Immature natural killer cell (primary cell): ENCODE measurements at regions not wholly inside any gene's neighbourhood (a gene's known extent, or its start where the extent isn't known, plus 50 kb on each side); places are given as distances from the start of the nearest gene placed in this dataset.

Source experiments
- DNase-seq, 3 donors: peaks; one replicate each; pipeline ENCODE4 v3.0.0; 2022; ENCODE audit warnings: mixed read lengths in 1 of 3
- H3K27ac Mint-ChIP-seq, 6 donors: one replicate each; pipeline ENCODE4 v1.8.0; 2020; ENCODE audit warnings: mixed read lengths in 6 of 6, mild to moderate bottlenecking in 5 of 6, inconsistent platforms in 4 of 6, moderate library complexity in 3 of 6
- H3K27me3 Mint-ChIP-seq, 3 donors: one replicate each; pipeline ENCODE4 v1.8.0; 2020 to 2021; ENCODE audit warnings: low read depth in 3 of 3, mild to moderate bottlenecking in 3 of 3, mixed read lengths in 3 of 3, moderate library complexity in 3 of 3, inconsistent platforms in 1 of 3
- H3K36me3 Mint-ChIP-seq, 3 donors: one replicate each; pipeline ENCODE4 v1.8.0; 2020; ENCODE audit warnings: mixed read lengths in 3 of 3, inconsistent platforms in 2 of 3, mild to moderate bottlenecking in 2 of 3
- H3K4me1 Mint-ChIP-seq, 2 donors: one replicate each; pipeline ENCODE4 v1.8.0; 2020; ENCODE audit warnings: inconsistent platforms in 2 of 2, mild to moderate bottlenecking in 2 of 2, mixed read lengths in 2 of 2, moderate library complexity in 1 of 2
- H3K4me3 Mint-ChIP-seq, 5 donors: one replicate each; pipeline ENCODE4 v1.8.0; 2020; ENCODE audit warnings: mild to moderate bottlenecking in 5 of 5, mixed read lengths in 5 of 5, inconsistent platforms in 3 of 5, moderate library complexity in 3 of 5
- H3K9me3 Mint-ChIP-seq, 6 donors: one replicate each; pipeline ENCODE4 v1.8.0; 2020; ENCODE audit warnings: mild to moderate bottlenecking in 6 of 6, mixed read lengths in 6 of 6, inconsistent platforms in 4 of 6, moderate library complexity in 3 of 6

DNA sequence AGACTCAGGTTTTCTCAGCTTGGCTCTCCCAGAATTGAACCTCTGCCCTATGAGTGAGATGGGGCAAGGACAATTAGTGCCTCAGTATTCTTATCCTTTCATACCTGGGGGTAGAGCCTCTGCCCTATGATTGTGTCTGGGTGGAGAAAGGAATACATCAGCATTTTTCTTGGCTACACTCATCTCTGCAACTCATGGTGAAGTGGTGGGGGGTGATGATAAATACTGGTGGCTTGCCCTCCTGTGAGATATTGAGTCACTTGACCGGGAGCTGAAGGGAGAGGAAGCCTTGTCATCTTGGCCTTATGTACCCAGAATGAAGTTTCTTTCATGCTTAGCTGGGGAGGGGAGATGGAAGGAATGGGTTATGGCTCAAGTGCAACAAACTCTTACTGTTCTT, 71.3 kb upstream of the ENOX2 start:
- peaks cover 1 to 3% (median 2%) of the 10 kb centered on the region in 3 donors for H3K27me3 Mint-ChIP-seq
- H3K27ac Mint-ChIP-seq = no peak overlapping the region
- no peak overlapping the region for H3K4me3 Mint-ChIP-seq
- no peaks in the 10 kb centered on the region for H3K9me3 Mint-ChIP-seq
- H3K36me3 Mint-ChIP-seq = no peaks in the 10 kb centered on the region
- no peaks in the 10 kb centered on the region for H3K4me1 Mint-ChIP-seq
- no peak for DNase-seq

DNA sequence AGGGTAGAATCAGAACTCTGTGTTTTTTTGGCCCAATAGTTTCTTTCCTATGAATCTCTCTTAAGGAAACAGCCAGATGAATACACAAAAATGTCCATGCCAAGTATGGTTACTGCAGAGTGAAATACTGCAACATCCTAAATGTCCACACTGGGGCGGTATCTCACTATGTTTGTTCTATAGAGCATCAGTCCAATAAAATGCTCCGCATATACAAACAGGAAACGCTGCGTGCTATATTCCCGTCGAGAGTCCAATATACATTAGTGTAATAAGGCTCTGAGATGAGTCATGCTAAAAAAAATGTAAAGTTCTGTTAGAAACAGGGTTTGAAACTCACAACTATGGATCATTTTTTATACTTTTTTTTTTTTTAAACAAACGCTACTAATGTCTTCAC, 72.9 kb upstream of the ENOX2 start:
- H3K9me3 Mint-ChIP-seq = no peaks in the 10 kb centered on the region
- peak in 2 of 3 donors; percentile 2 to 16 for DNase-seq
- peaks cover 0 to 6% (median 2%) of the 10 kb centered on the region in 3 donors for H3K27me3 Mint-ChIP-seq
- no peak overlapping the region for H3K4me3 Mint-ChIP-seq
- no peaks in the 10 kb centered on the region for H3K4me1 Mint-ChIP-seq
- H3K36me3 Mint-ChIP-seq = no peaks in the 10 kb centered on the region
- no peak overlapping the region for H3K27ac Mint-ChIP-seq

DNA sequence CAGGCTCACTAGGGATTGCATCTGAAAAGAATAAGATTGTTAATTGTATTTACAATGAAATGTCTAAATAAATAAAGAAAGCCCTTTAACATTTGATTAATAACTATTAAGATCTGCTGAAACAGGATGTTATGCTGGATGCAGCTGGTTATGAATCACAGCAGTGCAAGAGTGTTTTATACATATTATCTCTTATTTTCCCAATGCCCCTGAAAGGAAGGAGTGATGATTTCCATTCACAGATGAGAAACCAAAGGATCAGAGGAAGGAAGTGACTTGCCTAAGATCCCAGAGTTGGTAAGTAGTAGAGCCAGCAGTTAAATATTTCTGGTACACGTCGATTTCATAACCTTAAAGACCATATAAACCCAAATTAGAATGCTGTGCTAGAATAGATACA, 76.3 kb upstream of the ARHGAP36 start:
- no peak for DNase-seq
- Mint-ChIP-seq H3K4me1 (no peaks in the 10 kb centered on the region), H3K36me3 (no peaks in the 10 kb centered on the region), H3K27ac (no peak overlapping the region), H3K27me3 (peaks cover 2 to 6% (median 2%) of the 10 kb centered on the region in 3 donors), H3K9me3 (no peaks in the 10 kb centered on the region), H3K4me3 (no peak overlapping the region)

DNA sequence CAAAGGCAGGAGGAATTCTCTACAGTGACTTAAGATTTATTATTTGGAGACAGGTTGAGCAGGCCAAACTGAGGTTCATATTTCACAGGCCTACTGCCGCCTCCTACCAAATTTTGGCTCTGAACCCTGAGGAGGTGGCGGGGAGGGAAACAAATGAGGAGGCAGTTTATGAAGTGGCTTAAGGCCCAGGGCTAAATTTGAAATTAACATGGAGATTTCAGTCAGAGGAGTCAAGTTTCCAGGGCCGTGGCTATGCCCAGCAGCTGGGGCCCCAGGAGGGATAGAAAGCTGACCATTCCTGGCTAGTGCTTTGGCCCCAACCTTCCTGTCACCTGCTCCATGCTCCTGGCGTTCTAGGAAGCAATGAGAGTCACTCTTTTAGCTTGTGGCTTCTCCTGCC, 73.4 kb upstream of the ARHGAP36 start:
- Mint-ChIP-seq H3K9me3 (no peaks in the 10 kb centered on the region), H3K4me3 (no peak overlapping the region), H3K27me3 (peaks cover 0 to 3% (median 3%) of the 10 kb centered on the region in 3 donors), H3K4me1 (no peaks in the 10 kb centered on the region), H3K27ac (no peak overlapping the region), H3K36me3 (no peaks in the 10 kb centered on the region)
- no peak for DNase-seq

DNA sequence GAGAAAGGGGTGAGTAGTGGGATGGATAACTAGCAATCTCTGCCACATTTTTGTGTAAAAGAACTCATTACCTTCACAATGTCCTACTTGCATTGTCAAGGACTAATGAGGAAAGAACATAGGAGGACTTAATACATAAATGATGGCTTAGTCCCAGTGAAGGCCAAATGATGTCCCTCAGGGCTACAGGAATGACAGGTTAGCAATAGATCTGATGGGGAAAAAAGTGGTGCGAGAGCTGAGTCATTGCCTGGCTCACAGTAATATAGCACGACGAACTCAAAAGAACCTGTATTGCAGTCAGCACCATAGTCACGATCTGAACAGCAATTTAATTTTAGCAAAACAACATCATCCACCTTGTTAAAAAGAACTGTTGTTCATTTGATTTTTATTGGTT, 70.9 kb upstream of the ARHGAP36 start:
- no peak overlapping the region for H3K27ac Mint-ChIP-seq
- H3K4me3 Mint-ChIP-seq = no peak overlapping the region
- peaks cover 0 to 4% (median 4%) of the 10 kb centered on the region in 3 donors for H3K27me3 Mint-ChIP-seq
- no peaks in the 10 kb centered on the region for H3K4me1 Mint-ChIP-seq
- no peak for DNase-seq
- H3K9me3 Mint-ChIP-seq = no peaks in the 10 kb centered on the region
- H3K36me3 Mint-ChIP-seq = no peaks in the 10 kb centered on the region

DNA sequence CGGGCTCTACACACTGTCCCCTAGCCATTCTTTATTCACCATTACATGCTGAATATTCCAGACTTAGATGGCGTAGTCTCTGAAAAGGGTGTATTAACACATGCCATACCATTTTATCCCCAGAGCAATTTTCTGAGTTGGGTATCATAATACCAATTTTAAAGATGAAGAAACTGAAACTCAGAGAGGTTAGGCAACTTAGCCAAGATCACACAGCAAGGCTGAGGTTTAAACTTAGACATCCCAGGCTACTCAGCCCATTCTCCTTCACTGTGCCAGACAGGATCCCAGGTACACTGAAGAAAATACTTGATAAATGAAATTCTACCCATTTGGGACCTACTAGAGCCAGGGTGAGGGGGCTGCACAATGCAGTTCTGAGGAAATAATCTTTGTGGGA, 67.4 kb upstream of the ARHGAP36 start:
- no peak for DNase-seq
- Mint-ChIP-seq H3K4me3 (no peak overlapping the region), H3K27ac (no peak overlapping the region), H3K4me1 (no peaks in the 10 kb centered on the region), H3K27me3 (peaks cover 6 to 8% (median 7%) of the 10 kb centered on the region in 3 donors), H3K9me3 (no peaks in the 10 kb centered on the region), H3K36me3 (no peaks in the 10 kb centered on the region)

DNA sequence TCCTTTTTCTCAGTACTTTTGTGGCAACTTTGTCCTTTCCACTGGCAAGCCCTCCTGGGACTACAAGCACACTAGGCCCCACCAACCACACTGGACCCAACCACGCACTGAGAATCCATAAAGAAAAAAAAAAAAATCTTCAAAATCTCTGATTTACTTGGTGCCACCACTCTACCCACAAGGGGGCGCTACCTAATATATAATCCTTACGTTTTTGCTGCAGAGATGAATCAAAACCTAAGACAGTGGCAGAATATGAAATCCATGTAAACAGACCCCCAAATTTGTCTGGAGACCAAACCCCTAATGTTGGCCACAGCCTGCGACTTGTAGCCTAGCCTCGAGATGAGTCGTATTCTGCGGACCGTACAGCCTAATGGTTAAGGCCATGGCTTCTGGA, 63.5 kb upstream of the ARHGAP36 start:
- no peak overlapping the region for H3K4me3 Mint-ChIP-seq
- H3K36me3 Mint-ChIP-seq = no peaks in the 10 kb centered on the region
- H3K4me1 Mint-ChIP-seq = no peaks in the 10 kb centered on the region
- H3K9me3 Mint-ChIP-seq = no peaks in the 10 kb centered on the region
- H3K27me3 Mint-ChIP-seq = peaks cover 5 to 10% (median 6%) of the 10 kb centered on the region in 3 donors
- H3K27ac Mint-ChIP-seq = no peak overlapping the region
- DNase-seq = peak in 1 of 3 donors; percentile 5

DNA sequence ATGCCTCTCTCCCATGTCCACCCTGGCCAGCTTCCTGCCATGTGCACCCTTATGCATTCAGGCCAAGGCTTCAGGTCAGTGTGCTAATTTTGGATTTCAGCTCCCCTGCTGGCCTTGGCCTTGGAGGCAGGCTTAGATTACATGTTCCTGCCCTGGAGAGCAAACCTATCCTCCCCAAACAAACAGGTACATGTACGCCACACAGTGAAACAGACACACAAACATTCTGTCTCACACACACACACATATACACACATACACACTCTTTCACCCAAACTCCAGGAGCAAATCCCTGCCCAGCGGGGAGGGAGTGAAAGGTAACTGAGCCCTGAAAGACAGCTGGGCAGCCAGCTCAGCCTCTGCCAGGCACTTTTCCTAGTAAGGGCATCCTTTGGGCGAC, 62.7 kb upstream of the ARHGAP36 start:
- no peak for DNase-seq
- Mint-ChIP-seq H3K4me3 (no peak overlapping the region), H3K27ac (no peak overlapping the region), H3K9me3 (no peaks in the 10 kb centered on the region), H3K4me1 (no peaks in the 10 kb centered on the region), H3K27me3 (peaks cover 5 to 10% (median 6%) of the 10 kb centered on the region in 3 donors), H3K36me3 (no peaks in the 10 kb centered on the region)

DNA sequence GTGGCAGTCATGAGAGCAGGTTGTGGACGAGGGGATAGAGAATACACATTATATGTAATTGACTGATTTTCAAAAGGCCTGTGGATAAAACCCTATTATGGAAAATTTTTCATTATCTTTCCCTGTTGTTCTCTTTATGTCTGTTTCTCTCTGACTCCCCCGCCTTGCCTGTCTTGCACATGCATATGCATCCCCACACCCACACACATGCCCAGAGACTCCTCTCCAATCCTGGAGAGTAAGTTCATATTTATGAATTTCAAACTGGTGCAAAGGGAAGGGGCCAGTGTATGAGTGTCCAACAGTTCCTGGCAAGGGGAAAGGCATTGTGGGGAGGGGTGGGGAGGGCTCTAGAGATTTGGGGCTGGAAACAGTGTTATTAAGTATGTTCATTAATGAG, 60.8 kb upstream of the ARHGAP36 start:
- Mint-ChIP-seq H3K4me1 (no peaks in the 10 kb centered on the region), H3K27ac (no peak overlapping the region), H3K27me3 (peaks cover 3 to 7% (median 6%) of the 10 kb centered on the region in 3 donors), H3K4me3 (no peak overlapping the region), H3K36me3 (no peaks in the 10 kb centered on the region), H3K9me3 (no peaks in the 10 kb centered on the region)
- no peak for DNase-seq

DNA sequence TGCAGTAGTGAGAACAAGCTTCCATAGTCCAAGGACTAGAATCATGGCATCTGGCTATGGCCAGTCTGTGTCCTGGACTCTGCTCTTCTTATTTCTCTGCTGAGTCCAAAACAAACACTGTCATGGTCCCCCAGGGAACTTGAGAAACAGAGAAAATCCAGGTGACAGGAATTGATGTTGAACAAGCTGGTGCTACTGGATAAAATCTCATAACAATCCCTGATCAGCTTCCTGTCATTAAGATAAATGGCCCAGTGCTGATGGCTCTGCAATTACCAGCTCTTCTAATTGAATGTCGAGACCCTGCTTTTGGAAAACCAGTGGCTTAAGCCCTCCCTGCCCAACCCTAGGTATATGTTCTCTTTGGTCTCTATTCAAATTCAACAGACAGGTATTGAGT, 58.8 kb upstream of the ARHGAP36 start:
- Mint-ChIP-seq H3K9me3 (peaks cover 0 to 1% (median 0%) of the 10 kb centered on the region in 6 donors), H3K4me3 (no peak overlapping the region), H3K36me3 (no peaks in the 10 kb centered on the region), H3K4me1 (no peaks in the 10 kb centered on the region), H3K27me3 (peaks cover 3 to 7% (median 6%) of the 10 kb centered on the region in 3 donors), H3K27ac (no peak overlapping the region)
- DNase-seq = no peak
